GM23338 (cell line): ENCODE measurements at regions not wholly inside any gene's neighbourhood (a gene's known extent, or its start where the extent isn't known, plus 50 kb on each side); places are given as distances from the start of the nearest gene placed in this dataset.

Experiments used
- ATAC-seq: fragments of 200-7000 bp; cut with Tn5 transposase; 3 replicates; pipeline ENCODE4 v1.9.1; 2020
- DNase-seq: peaks from one replicate; pipeline ENCODE4 v3.0.0-alpha.2; 2015; ENCODE audit warnings: low spot score
- H2AFZ ChIP-seq: fragments of 200-600 bp; sonication (generic); 2 replicates; pipeline ENCODE4 v1.8.0; 2016; ENCODE audit warnings: antibody characterized with exemption, mild to moderate bottlenecking, moderate library complexity
- H3F3A ChIP-seq: fragments of 200-600 bp; sonication (generic); replicated peaks from 2 replicates; pipeline ENCODE4 v1.8.0; 2017; ENCODE audit warnings: antibody characterized with exemption, mixed run types, low read depth
- H3K27ac ChIP-seq: fragments of 200-600 bp; sonication (generic); 2 replicates; pipeline ENCODE4 v1.6.1; 2016; ENCODE audit warnings: low read depth
- H3K27me3 ChIP-seq: fragments of 200-600 bp; sonication (generic); 2 replicates; pipeline ENCODE4 v1.8.0; 2016; ENCODE audit warnings: mild to moderate bottlenecking, mixed run types, moderate library complexity; ENCODE audit not compliant: insufficient read depth
- H3K36me3 ChIP-seq: fragments of 200-600 bp; sonication (generic); 2 replicates; pipeline ENCODE4 v1.8.0; 2016; ENCODE audit warnings: mild to moderate bottlenecking; ENCODE audit not compliant: insufficient read depth
- H3K4me1 ChIP-seq: fragments of 200-600 bp; sonication (generic); 2 replicates; pipeline ENCODE4 v1.8.0; 2016; ENCODE audit warnings: mild to moderate bottlenecking, moderate library complexity; ENCODE audit not compliant: insufficient read depth
- H3K4me2 ChIP-seq: fragments of 200-600 bp; sonication (generic); 2 replicates; pipeline ENCODE4 v1.7.1; 2017; ENCODE audit warnings: mixed run types
- H3K4me3 ChIP-seq: fragments of 200-600 bp; sonication (generic); 2 replicates; pipeline ENCODE4 v1.6.1; 2016; ENCODE audit warnings: mixed run types
- H3K79me2 ChIP-seq: fragments of 200-600 bp; sonication (generic); replicated peaks from 2 replicates; pipeline ENCODE4 v1.8.0; 2017; ENCODE audit warnings: mild to moderate bottlenecking; ENCODE audit not compliant: insufficient read depth
- H3K9me2 ChIP-seq: fragments of 200-600 bp; sonication (generic); 2 replicates; pipeline ENCODE4 v1.8.0; 2017; ENCODE audit not compliant: insufficient read depth
- H4K20me1 ChIP-seq: fragments of 200-600 bp; sonication (generic); replicated peaks from 2 replicates; pipeline ENCODE4 v1.8.0; 2017; ENCODE audit warnings: mild to moderate bottlenecking; ENCODE audit not compliant: insufficient read depth
- H3K27ac Mint-ChIP-seq: 2 replicates; pipeline ENCODE4 v1.8.0; 2020; ENCODE audit warnings: inconsistent platforms, mild to moderate bottlenecking, moderate library complexity, mixed read lengths
- H3K27me3 Mint-ChIP-seq: 3 replicates; pipeline ENCODE4 v1.8.0; 2022; ENCODE audit warnings: low read depth, mild to moderate bottlenecking, moderate library complexity, mixed read lengths, inconsistent platforms; ENCODE audit not compliant: insufficient read depth, poor library complexity
- H3K36me3 Mint-ChIP-seq: 3 replicates; pipeline ENCODE4 v1.8.0; 2021; ENCODE audit warnings: low read depth, mild to moderate bottlenecking, inconsistent platforms, moderate library complexity, mixed read lengths
- H3K4me1 Mint-ChIP-seq: 3 replicates; pipeline ENCODE4 v1.8.0; 2020; ENCODE audit warnings: mild to moderate bottlenecking, inconsistent platforms, mixed read lengths
- H3K4me3 Mint-ChIP-seq: 3 replicates; pipeline ENCODE4 v1.8.0; 2021; ENCODE audit warnings: moderate library complexity, mild to moderate bottlenecking, inconsistent platforms, mixed read lengths
- H3K9me3 Mint-ChIP-seq: 3 replicates; pipeline ENCODE4 v1.8.0; 2020; ENCODE audit warnings: moderate library complexity, mild to moderate bottlenecking, inconsistent platforms, mixed read lengths
- CREB1 ChIP-seq: fragments of 250-450 bp; sonication (Bioruptor Pico); IDR thresholded peaks from 2 replicates; pipeline ENCODE4 v1.5.0; 2020; ENCODE audit warnings: low read depth, mild to moderate bottlenecking, moderate library complexity
- ETS1 ChIP-seq: IDR thresholded peaks from 2 replicates; pipeline ENCODE4 v1.6.1; 2016; ENCODE audit warnings: antibody characterized with exemption
- EZH2 ChIP-seq: fragments of 200-600 bp; sonication (generic); IDR thresholded peaks from one replicate; pipeline ENCODE4 v1.8.0; 2017; ENCODE audit warnings: antibody characterized with exemption, mild to moderate bottlenecking, low read depth; ENCODE audit not compliant: unreplicated experiment
- EZH2phosphoT487 ChIP-seq: fragments of 200-600 bp; sonication (generic); IDR thresholded peaks from one replicate; pipeline ENCODE4 v1.8.1; 2018; ENCODE audit warnings: antibody characterized with exemption; ENCODE audit not compliant: unreplicated experiment
- JUNB ChIP-seq: IDR thresholded peaks from one replicate; pipeline ENCODE4 v1.6.1; 2016; ENCODE audit warnings: antibody characterized with exemption; ENCODE audit not compliant: unreplicated experiment
- NANOG ChIP-seq: IDR thresholded peaks from 2 replicates; pipeline ENCODE4 v1.6.1; 2016; ENCODE audit warnings: antibody characterized with exemption, borderline replicate concordance
- POLR2AphosphoS5 ChIP-seq: IDR thresholded peaks from 2 replicates; pipeline ENCODE4 v1.6.1; 2016; ENCODE audit warnings: antibody characterized with exemption, low read depth
- REST ChIP-seq: IDR thresholded peaks from one replicate; pipeline ENCODE4 v1.6.1; 2018; ENCODE audit warnings: antibody characterized with exemption; ENCODE audit not compliant: unreplicated experiment
- STAT1 ChIP-seq: IDR thresholded peaks from one replicate; pipeline ENCODE4 v1.6.1; 2016; ENCODE audit warnings: antibody characterized with exemption; ENCODE audit not compliant: unreplicated experiment
- ZNF114 ChIP-seq: fragments of 250-450 bp; sonication (Bioruptor Pico); IDR thresholded peaks from 2 replicates; pipeline ENCODE4 v1.5.0; 2020; ENCODE audit warnings: mild to moderate bottlenecking, moderate library complexity
- ZNF331 ChIP-seq: fragments of 250-450 bp; sonication (Bioruptor Pico); IDR thresholded peaks from 2 replicates; pipeline ENCODE4 v1.5.0; 2020; ENCODE audit warnings: low read depth, mild to moderate bottlenecking, moderate library complexity
- TF ChIP-seq, protein P1 (sequence below), 2 experiments: fragments of 200-600 bp in 1 of 2; sonication (generic) in 1 of 2; conservative IDR thresholded peaks; 2 replicates each; pipeline versions ENCODE4 v1.5.1 to v1.6.1; 2016 to 2017; ENCODE audit warnings: antibody characterized with exemption in 2 of 2, low read depth in 2 of 2, mild to moderate bottlenecking in 2 of 2, moderate library complexity in 1 of 2

- TF ChIP-seq ETS1, result no peak
- no peak for TF ChIP-seq EZH2
Measured at GRCh38 chr1:81587426-81587825, 213.3 kb upstream of the ADGRL2 start (continued).

DNA sequence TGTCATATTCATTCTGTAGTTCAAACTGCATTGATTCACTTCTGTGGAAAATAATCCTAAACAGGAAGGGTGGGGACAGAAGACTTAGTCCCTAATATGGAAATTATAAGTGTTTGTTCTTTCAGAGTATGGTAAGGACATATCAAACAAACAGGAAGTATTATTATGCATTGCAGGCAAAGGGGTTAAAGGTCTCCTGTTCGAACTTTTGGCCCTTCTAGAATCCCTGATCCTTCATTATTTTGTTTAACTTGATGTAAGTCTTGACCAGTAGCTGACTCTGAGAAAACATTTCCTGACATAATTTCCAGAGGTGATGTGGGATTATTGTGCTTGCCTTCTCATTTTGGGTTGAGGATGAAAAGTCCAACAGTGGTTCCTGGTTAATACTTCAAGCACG lies 215.4 kb upstream of the ADGRL2 start:
- no peaks in the 10 kb centered on the region for H4K20me1 ChIP-seq
- no peak overlapping the region for H3K4me3 ChIP-seq
- no peak overlapping the region for H3K4me2 ChIP-seq
- no peak overlapping the region for H3K27ac Mint-ChIP-seq
- no peaks in the 10 kb centered on the region for H3K36me3 ChIP-seq
- no peaks in the 10 kb centered on the region for H3K27me3 ChIP-seq
- TF ChIP-seq POLR2AphosphoS5 (no peak), NANOG (no peak), JUNB (no peak), STAT1 (no peak)
- no peak for ATAC-seq
- H3K79me2 ChIP-seq, result no peaks in the 10 kb centered on the region
- H3K27ac ChIP-seq, result no peak overlapping the region
- no peak overlapping the region for H3K4me3 Mint-ChIP-seq
- no peaks in the 10 kb centered on the region for H3F3A ChIP-seq
- no peak overlapping the region for H2AFZ ChIP-seq
- peaks cover 5% of the 10 kb centered on the region for H3K4me1 Mint-ChIP-seq
- no peaks in the 10 kb centered on the region; the same call in 1 of the 2 replicates for H3K9me2 ChIP-seq
- no peaks in the 10 kb centered on the region for H3K36me3 Mint-ChIP-seq
- no peaks in the 10 kb centered on the region for H3K9me3 Mint-ChIP-seq
- peaks cover 2% of the 10 kb centered on the region for H3K27me3 Mint-ChIP-seq
- no peak for DNase-seq
- H3K4me1 ChIP-seq, result no peaks in the 10 kb centered on the region; the same call in 1 of the 2 replicates

DNA sequence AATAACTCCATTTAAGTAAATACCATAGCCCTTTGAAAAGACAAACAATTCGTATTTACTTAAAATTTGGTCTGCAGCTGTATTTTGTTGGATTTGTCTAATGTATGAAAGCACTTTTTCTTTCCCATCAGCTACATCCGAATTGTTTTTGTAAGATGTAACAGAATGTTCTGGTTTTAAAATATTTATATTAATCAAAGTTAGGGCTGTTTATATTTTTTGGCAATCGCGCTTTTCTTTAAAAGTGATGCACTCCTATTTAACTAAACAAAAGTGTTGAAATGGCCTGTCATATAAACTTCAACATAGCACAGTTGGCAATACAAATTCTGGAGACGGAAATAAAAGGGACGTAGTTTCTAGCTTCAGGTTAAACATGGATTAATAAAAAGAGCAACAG lies 216.3 kb upstream of the ADGRL2 start:
- Mint-ChIP-seq H3K9me3 (no peaks in the 10 kb centered on the region), H3K36me3 (no peaks in the 10 kb centered on the region), H3K4me3 (no peak overlapping the region), H3K4me1 (peaks cover 10% of the 10 kb centered on the region), H3K27me3 (peaks cover 2% of the 10 kb centered on the region), H3K27ac (no peak overlapping the region)
- H2AFZ ChIP-seq, result no peak overlapping the region
- no peak for DNase-seq
- H3K36me3 ChIP-seq, result no peaks in the 10 kb centered on the region
- no peak overlapping the region for H3K4me3 ChIP-seq
- H3K27ac ChIP-seq, result no peak overlapping the region
- H3K4me1 ChIP-seq, result peaks cover 1% of the 10 kb centered on the region; the same call in 1 of the 2 replicates
- no peaks in the 10 kb centered on the region for H3K27me3 ChIP-seq
- no peaks in the 10 kb centered on the region for H3K79me2 ChIP-seq
- ATAC-seq, result no peak
- no peaks in the 10 kb centered on the region for H3F3A ChIP-seq
- H3K9me2 ChIP-seq, result no peaks in the 10 kb centered on the region
- no peak overlapping the region for H3K4me2 ChIP-seq
- no peaks in the 10 kb centered on the region for H4K20me1 ChIP-seq
- TF ChIP-seq ZNF331 (CRISPR knock-in tag), result no peak
- TF ChIP-seq NANOG, result no peak
- no peak for TF ChIP-seq CREB1 (CRISPR knock-in tag)
- TF ChIP-seq EZH2, result no peak
- no peak for TF ChIP-seq STAT1
- TF ChIP-seq REST, result no peak
- no peak for TF ChIP-seq JUNB
- TF ChIP-seq ETS1, result no peak
- TF ChIP-seq, protein P1, sequence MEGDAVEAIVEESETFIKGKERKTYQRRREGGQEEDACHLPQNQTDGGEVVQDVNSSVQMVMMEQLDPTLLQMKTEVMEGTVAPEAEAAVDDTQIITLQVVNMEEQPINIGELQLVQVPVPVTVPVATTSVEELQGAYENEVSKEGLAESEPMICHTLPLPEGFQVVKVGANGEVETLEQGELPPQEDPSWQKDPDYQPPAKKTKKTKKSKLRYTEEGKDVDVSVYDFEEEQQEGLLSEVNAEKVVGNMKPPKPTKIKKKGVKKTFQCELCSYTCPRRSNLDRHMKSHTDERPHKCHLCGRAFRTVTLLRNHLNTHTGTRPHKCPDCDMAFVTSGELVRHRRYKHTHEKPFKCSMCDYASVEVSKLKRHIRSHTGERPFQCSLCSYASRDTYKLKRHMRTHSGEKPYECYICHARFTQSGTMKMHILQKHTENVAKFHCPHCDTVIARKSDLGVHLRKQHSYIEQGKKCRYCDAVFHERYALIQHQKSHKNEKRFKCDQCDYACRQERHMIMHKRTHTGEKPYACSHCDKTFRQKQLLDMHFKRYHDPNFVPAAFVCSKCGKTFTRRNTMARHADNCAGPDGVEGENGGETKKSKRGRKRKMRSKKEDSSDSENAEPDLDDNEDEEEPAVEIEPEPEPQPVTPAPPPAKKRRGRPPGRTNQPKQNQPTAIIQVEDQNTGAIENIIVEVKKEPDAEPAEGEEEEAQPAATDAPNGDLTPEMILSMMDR (conservative IDR thresholded peaks at IDR 0.05; ENCODE audit: low read depth in 2 of 2), result no peak
- TF ChIP-seq EZH2phosphoT487, result no peak
- no peak for TF ChIP-seq POLR2AphosphoS5
- TF ChIP-seq ZNF114 (CRISPR knock-in tag), result no peak
